AG04449 (cell line): ENCODE measurements at regions not wholly inside any gene's neighbourhood (a gene's known extent, or its start where the extent isn't known, plus 50 kb on each side); places are given as distances from the start of the nearest gene placed in this dataset.

Source experiments
- CTCF ChIA-PET: fragments of 350-600 bp; formaldehyde crosslinking; extraction: SDS; loops from one replicate; lab custom pipeline; 2021; ENCODE audit warnings: antibody characterized with exemption; lab: Yijun Ruan, JAX
- POLR2A ChIA-PET: fragments of 400-600, 350-600 bp; formaldehyde crosslinking; extraction: SDS; loops from one replicate; lab custom pipeline; 2020; ENCODE audit warnings: antibody characterized with exemption, inconsistent platforms; lab: Yijun Ruan, JAX
- DNase-seq: peaks from one replicate; pipeline ENCODE4 v3.0.0-alpha.2; 2010; ENCODE audit warnings: low read depth, low spot score
- H3K4me3 ChIP-seq: 2 replicates; pipeline ENCODE4 v1.5.1; 2011; ENCODE audit warnings: low read depth, mild to moderate bottlenecking, control low read depth, low read length
- CTCF ChIP-seq: IDR thresholded peaks from one replicate; pipeline ENCODE4 v1.5.1; 2011; ENCODE audit warnings: mild to moderate bottlenecking, moderate library complexity, low read length, control low read depth, inconsistent platforms; ENCODE audit not compliant: insufficient read depth; ENCODE audit errors: missing control alignments

- no peak for TF ChIP-seq CTCF
- ChIA-PET POLR2A (no interaction called here), CTCF (interaction anchor here (1.1 to 1.4 kb wide), 3 partner anchors 11 to 65 kb away, joined by 3 read pairs; no protein-coding TSS in a partner anchor)
- no peak for DNase-seq
- H3K4me3 ChIP-seq: no peak overlapping the region
Measured at GRCh38 chr17:15092762-15093161, 172.4 kb downstream of the PMP22 start.

GRCh38 chr17:15092261-15092660, 172.9 kb downstream of the PMP22 start:
- DNase-seq: no peak
- no peak overlapping the region for H3K4me3 ChIP-seq
- CTCF ChIA-PET: interaction anchor here (1.1 to 1.4 kb wide), 3 partner anchors 11 to 66 kb away, joined by 3 read pairs; no protein-coding TSS in a partner anchor
- no peak for TF ChIP-seq CTCF
- POLR2A ChIA-PET: no interaction called here

- DNase-seq: no peak
- CTCF ChIA-PET: interaction anchor here (1.1 to 1.4 kb wide), 3 partner anchors 12 to 66 kb away, joined by 3 read pairs; no protein-coding TSS in a partner anchor
- TF ChIP-seq CTCF: peak; percentile 10
Measured at GRCh38 chr17:15091825-15092224, 173.3 kb downstream of the PMP22 start.

GRCh38 chr17:15090533-15090932, 174.6 kb downstream of the PMP22 start:
- DNase-seq: no peak
- ChIA-PET POLR2A (no interaction called here), CTCF (no interaction called here)
- no peak overlapping the region for H3K4me3 ChIP-seq
- no peak for TF ChIP-seq CTCF

More at GRCh38 chr17:15091825-15092224, 173.3 kb downstream of the PMP22 start:
- no peak overlapping the region for H3K4me3 ChIP-seq
- POLR2A ChIA-PET: no interaction called here

GRCh38 chr17:15087946-15088345, 177.2 kb downstream of the PMP22 start:
- ChIA-PET POLR2A (no interaction called here), CTCF (no interaction called here)
- no peak for TF ChIP-seq CTCF
- no peak for DNase-seq
- no peak overlapping the region for H3K4me3 ChIP-seq

- CTCF ChIA-PET: no interaction called here
- POLR2A ChIA-PET: no interaction called here
- no peak for DNase-seq
- TF ChIP-seq CTCF: no peak
- H3K4me3 ChIP-seq: no peak overlapping the region
Measured at GRCh38 chr17:15086776-15087295, 178.3 kb downstream of the PMP22 start.
